Gastroesophageal sphincter (tissue), 3 donors: ENCODE measurements at regions not wholly inside any gene's neighbourhood (a gene's known extent, or its start where the extent isn't known, plus 50 kb on each side); places are given as distances from the start of the nearest gene placed in this dataset.
A peak's percentile ranks its signal among the peaks of the same experiment; 100 is the strongest.
"Not testable (repeated sequence)": the region's sequence is repeated elsewhere in the genome, so short reads cannot be mapped to it uniquely, and the experiment has no call there.

ENCODE experiments used
- EP300 ChIP-seq: sonication (generic); formaldehyde crosslinking; IDR thresholded peaks from one replicate; pipeline ENCODE4 v1.6.1; 2017; ENCODE audit warnings: antibody characterized with exemption, mild to moderate bottlenecking
- POLR2A ChIP-seq, 2 donors: fragments of 450-650 bp; IDR thresholded peaks; one replicate each; pipeline ENCODE4 v1.6.1; 2017; ENCODE audit warnings: antibody characterized with exemption in 2 of 2, mild to moderate bottlenecking in 2 of 2, moderate library complexity in 1 of 2
- POLR2AphosphoS5 ChIP-seq: sonication (generic); formaldehyde crosslinking; IDR thresholded peaks from one replicate; pipeline ENCODE4 v1.6.1; 2017; ENCODE audit warnings: antibody characterized with exemption
- TF ChIP-seq, protein P1 (sequence below), 4 experiments: fragments of 200-600 bp in 2 of 4; fragments of 450-650 bp in 2 of 4; sonication (generic) in 1 of 4; IDR thresholded peaks; one replicate each; pipeline ENCODE4 v1.5.1; 2017 to 2019; ENCODE audit warnings: antibody characterized with exemption in 4 of 4, mild to moderate bottlenecking in 2 of 4, moderate library complexity in 2 of 4

DNA sequence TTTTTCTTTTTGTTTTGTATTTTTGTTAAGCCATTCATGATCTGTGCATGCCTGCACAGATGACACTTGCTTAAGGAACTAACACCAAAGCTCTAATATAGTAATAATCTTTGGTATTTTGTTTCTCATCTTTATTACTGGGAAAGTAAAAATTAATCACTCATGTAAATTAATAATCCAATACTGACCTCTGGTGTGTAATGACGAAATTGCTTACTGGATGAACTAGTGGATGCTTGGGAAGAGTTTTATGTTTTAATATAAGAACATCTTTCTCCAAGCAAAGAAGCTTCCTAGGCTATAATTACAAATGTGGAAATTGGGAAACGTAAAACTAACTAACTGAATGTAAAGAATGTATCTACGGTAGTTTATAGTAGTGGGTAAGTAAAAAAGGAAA lies 147.9 kb downstream of the POTEC start:
- TF ChIP-seq, protein P1, sequence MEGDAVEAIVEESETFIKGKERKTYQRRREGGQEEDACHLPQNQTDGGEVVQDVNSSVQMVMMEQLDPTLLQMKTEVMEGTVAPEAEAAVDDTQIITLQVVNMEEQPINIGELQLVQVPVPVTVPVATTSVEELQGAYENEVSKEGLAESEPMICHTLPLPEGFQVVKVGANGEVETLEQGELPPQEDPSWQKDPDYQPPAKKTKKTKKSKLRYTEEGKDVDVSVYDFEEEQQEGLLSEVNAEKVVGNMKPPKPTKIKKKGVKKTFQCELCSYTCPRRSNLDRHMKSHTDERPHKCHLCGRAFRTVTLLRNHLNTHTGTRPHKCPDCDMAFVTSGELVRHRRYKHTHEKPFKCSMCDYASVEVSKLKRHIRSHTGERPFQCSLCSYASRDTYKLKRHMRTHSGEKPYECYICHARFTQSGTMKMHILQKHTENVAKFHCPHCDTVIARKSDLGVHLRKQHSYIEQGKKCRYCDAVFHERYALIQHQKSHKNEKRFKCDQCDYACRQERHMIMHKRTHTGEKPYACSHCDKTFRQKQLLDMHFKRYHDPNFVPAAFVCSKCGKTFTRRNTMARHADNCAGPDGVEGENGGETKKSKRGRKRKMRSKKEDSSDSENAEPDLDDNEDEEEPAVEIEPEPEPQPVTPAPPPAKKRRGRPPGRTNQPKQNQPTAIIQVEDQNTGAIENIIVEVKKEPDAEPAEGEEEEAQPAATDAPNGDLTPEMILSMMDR (IDR thresholded peaks at IDR 0.05): peak in 1 of 4 experiments; percentile 37
- not testable (repeated sequence) for TF ChIP-seq EP300; POLR2A (IDR thresholded peaks at IDR 0.05); POLR2AphosphoS5
